SK-N-SH (cell line): ENCODE measurements at regions not wholly inside any gene's neighbourhood (a gene's known extent, or its start where the extent isn't known, plus 50 kb on each side); places are given as distances from the start of the nearest gene placed in this dataset.

Experiments
- CTCF ChIA-PET: fragments of 300-600, 350-600 bp; formaldehyde crosslinking; extraction: SDS; loops from one replicate; lab custom pipeline; 2021; lab: Yijun Ruan, JAX
- POLR2A ChIA-PET: fragments of 350-600 bp; sonication (Branson Sonifier 250); formaldehyde crosslinking; extraction: SDS; loops from one replicate; lab custom pipeline; 2020; ENCODE audit warnings: antibody characterized with exemption, inconsistent platforms; lab: Yijun Ruan, JAX
- DNase-seq: peaks from one replicate; pipeline ENCODE4 v3.0.0; 2012
- H2AFZ ChIP-seq: fragments of 200-600 bp; sonication (generic); 2 replicates; pipeline ENCODE4 v1.8.1; 2016; ENCODE audit warnings: antibody characterized with exemption, mild to moderate bottlenecking, low read depth
- H3F3A ChIP-seq: fragments of 200-600 bp; sonication (generic); replicated peaks from 2 replicates; pipeline ENCODE3; 2016; ENCODE audit warnings: antibody characterized with exemption, mild to moderate bottlenecking; ENCODE audit not compliant: insufficient read depth
- H3K27ac ChIP-seq, 2 experiments: fragments of 200-500 bp in 1 of 2; fragments of 200-600 bp in 1 of 2; sonication (Bioruptor generic) in 1 of 2; sonication (generic), shearing (Covaris generic) in 1 of 2; 2 replicates each; pipeline versions ENCODE4 v1.5.1 to v1.6.1; 2014 to 2016; ENCODE audit warnings: low read depth in 2 of 2, inconsistent platforms in 1 of 2, low read length in 1 of 2, mild to moderate bottlenecking in 1 of 2, mixed read lengths in 1 of 2
- H3K27me3 ChIP-seq: fragments of 200-600 bp; sonication (generic), shearing (Covaris generic); 2 replicates; pipeline ENCODE4 v1.6.1; 2016; ENCODE audit warnings: mixed run types; ENCODE audit not compliant: insufficient read depth
- H3K36me3 ChIP-seq, 2 experiments: fragments of 200-500 bp in 1 of 2; fragments of 200-600 bp in 1 of 2; sonication (Bioruptor generic) in 1 of 2; sonication (generic) in 1 of 2; replicated peaks in 1 of 2; 2 replicates each; pipeline versions ENCODE3 to v1.5.1; 2014 to 2016; ENCODE audit warnings: low read length in 1 of 2, mild to moderate bottlenecking in 1 of 2; ENCODE audit not compliant: insufficient read depth in 2 of 2, control insufficient read depth in 1 of 2
- H3K4me1 ChIP-seq, 2 experiments: fragments of 200-500 bp in 1 of 2; fragments of 200-600 bp in 1 of 2; sonication (Bioruptor generic) in 1 of 2; sonication (generic), shearing (Covaris generic) in 1 of 2; 2 replicates each; pipeline versions ENCODE4 v1.5.1 to v1.6.1; 2014 to 2016; ENCODE audit warnings: low read depth in 1 of 2, low read length in 1 of 2, mixed run types in 1 of 2; ENCODE audit not compliant: insufficient read depth in 2 of 2, control insufficient read depth in 1 of 2
- H3K4me2 ChIP-seq: fragments of 200-600 bp; sonication (generic), shearing (Covaris generic); 2 replicates; pipeline ENCODE4 v1.6.1; 2017; ENCODE audit warnings: mixed run types
- H3K4me3 ChIP-seq, 2 experiments: fragments of 200-500 bp in 1 of 2; fragments of 200-600 bp in 1 of 2; sonication (Bioruptor generic) in 1 of 2; sonication (generic), shearing (Covaris generic) in 1 of 2; 2 replicates each; pipeline versions ENCODE4 v1.5.1 to v1.8.1; 2014 to 2016; ENCODE audit warnings: low read depth in 2 of 2, inconsistent platforms in 1 of 2, low read length in 1 of 2, mild to moderate bottlenecking in 1 of 2, mixed read lengths in 1 of 2, moderate library complexity in 1 of 2
- H3K79me2 ChIP-seq: fragments of 200-600 bp; sonication (generic); 2 replicates; pipeline ENCODE4 v1.8.1; 2017; ENCODE audit warnings: mild to moderate bottlenecking; ENCODE audit not compliant: insufficient read depth
- H3K9ac ChIP-seq: fragments of 200-600 bp; sonication (generic); 2 replicates; pipeline ENCODE4 v1.6.1; 2017; ENCODE audit warnings: mixed run types
- H3K9me2 ChIP-seq: fragments of 200-600 bp; sonication (generic); 2 replicates; pipeline ENCODE4 v1.6.1; 2017; ENCODE audit warnings: mixed run types
- H3K9me3 ChIP-seq: fragments of 200-600 bp; sonication (generic); 2 replicates; pipeline ENCODE4 v1.6.1; 2017; ENCODE audit warnings: mixed run types, mild to moderate bottlenecking, moderate library complexity
- H4K20me1 ChIP-seq: fragments of 200-600 bp; sonication (generic); 2 replicates; pipeline ENCODE4 v1.6.1; 2017; ENCODE audit warnings: mild to moderate bottlenecking, mixed run types; ENCODE audit not compliant: insufficient read depth
- CHD2 ChIP-seq: fragments of 150-350 bp; IDR thresholded peaks from 2 replicates; pipeline ENCODE4 v1.6.1; 2018; ENCODE audit warnings: low read length; ENCODE audit not compliant: partially characterized antibody
- CTCF ChIP-seq: fragments of 200-600 bp; sonication (generic); IDR thresholded peaks from 2 replicates; pipeline ENCODE4 v1.6.1; 2017; ENCODE audit warnings: antibody characterized with exemption, mild to moderate bottlenecking, moderate library complexity
- EZH2phosphoT487 ChIP-seq: fragments of 200-600 bp; sonication (generic); IDR thresholded peaks from 2 replicates; pipeline ENCODE4 v1.6.1; 2017; ENCODE audit warnings: low read depth, mixed run types, mild to moderate bottlenecking, antibody characterized with exemption, moderate library complexity, borderline replicate concordance
- JUND ChIP-seq: IDR thresholded peaks from 2 replicates; pipeline ENCODE4 v1.4.0; 2012
- MAX ChIP-seq: IDR thresholded peaks from 2 replicates; pipeline ENCODE4 v1.4.0; 2012; ENCODE audit warnings: low read depth
- MEF2A ChIP-seq: IDR thresholded peaks from 2 replicates; pipeline ENCODE4 v1.4.0; 2012; ENCODE audit warnings: low read depth, borderline replicate concordance
- NFIC ChIP-seq: IDR thresholded peaks from 2 replicates; pipeline ENCODE4 v1.4.0; 2012; ENCODE audit warnings: borderline replicate concordance
- POLR2AphosphoS5 ChIP-seq: IDR thresholded peaks from 2 replicates; pipeline ENCODE4 v1.6.1; 2012; ENCODE audit warnings: low read depth, low read length
- RCOR1 ChIP-seq: fragments of 150-350 bp; IDR thresholded peaks from 2 replicates; pipeline ENCODE4 v1.6.1; 2017; ENCODE audit warnings: antibody characterized with exemption, low read length
- TAF1 ChIP-seq: IDR thresholded peaks from 2 replicates; pipeline ENCODE4 v1.6.1; 2012; ENCODE audit warnings: low read depth, mild to moderate bottlenecking, low read length, moderate library complexity, borderline replicate concordance
- TCF12 ChIP-seq: IDR thresholded peaks from 2 replicates; pipeline ENCODE4 v1.4.0; 2012
- WGBS: methylation state at CpG from one replicate; pipeline ENCODE4 v1.1.6; 2017; ENCODE audit warnings: low lambda C conversion rate; 5-methylcytosine and 5-hydroxymethylcytosine counted together

GRCh38 chr13:110978390-110978789 is 63.5 kb upstream of the ANKRD10 start:
- no peak for DNase-seq
- ChIA-PET POLR2A (no interaction called here), CTCF (no interaction called here)
- no peak for TF ChIP-seq MAX
- TF ChIP-seq CHD2: no peak
- Histone ChIP-seq H3K27me3 (peaks cover 11% of the 10 kb centered on the region; the same call in 1 of the 2 replicates), H3K4me3 (no peak overlapping the region), H3K4me1 (no peaks in the 10 kb centered on the region; a peak in 1 of 4 replicates), H3K4me2 (no peak overlapping the region), H3K79me2 (no peaks in the 10 kb centered on the region), H3K36me3 (no peaks in the 10 kb centered on the region), H3K9ac (no peak overlapping the region), H4K20me1 (no peaks in the 10 kb centered on the region), H3K9me2 (no peaks in the 10 kb centered on the region), H2AFZ (no peak overlapping the region), H3K27ac (no peak overlapping the region), H3F3A (no peaks in the 10 kb centered on the region), H3K9me3 (no peaks in the 10 kb centered on the region)

DNA sequence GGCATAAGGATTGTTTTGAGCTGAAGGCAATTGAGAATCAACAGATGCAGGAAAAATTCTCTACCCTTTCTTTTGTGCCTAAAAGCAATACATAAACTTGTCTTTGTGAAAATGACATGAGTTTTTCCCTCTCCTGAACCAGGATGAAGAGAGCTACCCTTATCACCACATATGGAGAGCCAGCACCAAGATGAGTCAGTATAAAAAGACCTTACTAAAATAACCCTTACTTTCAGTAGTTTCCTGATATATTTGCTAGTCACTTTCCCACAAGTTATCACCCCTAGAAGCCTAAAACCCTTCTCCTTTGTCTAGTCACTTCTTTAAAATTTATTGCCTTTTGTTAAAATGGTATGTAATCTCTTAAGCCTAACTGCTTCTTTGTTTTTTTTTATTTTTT is 61.9 kb upstream of the ANKRD10 start:
- H4K20me1 ChIP-seq: no peaks in the 10 kb centered on the region
- no peaks in the 10 kb centered on the region for H3K4me1 ChIP-seq
- H3K79me2 ChIP-seq: no peaks in the 10 kb centered on the region
- H3K4me2 ChIP-seq: no peak overlapping the region
- ChIA-PET CTCF (no interaction called here), POLR2A (no interaction called here)
- no peak for DNase-seq
- H3K27ac ChIP-seq: no peak overlapping the region
- no peak overlapping the region for H3K4me3 ChIP-seq
- TF ChIP-seq JUND (no peak), EZH2phosphoT487 (no peak), POLR2AphosphoS5 (no peak), RCOR1 (no peak), TCF12 (no peak), CHD2 (no peak), NFIC (no peak), TAF1 (no peak), MEF2A (no peak)
- H3K9ac ChIP-seq: no peak overlapping the region
- H3K9me3 ChIP-seq: no peaks in the 10 kb centered on the region
- H3F3A ChIP-seq: no peaks in the 10 kb centered on the region
- H3K36me3 ChIP-seq: no peaks in the 10 kb centered on the region
- H2AFZ ChIP-seq: no peak overlapping the region
- no peaks in the 10 kb centered on the region for H3K9me2 ChIP-seq
- peaks cover 11% of the 10 kb centered on the region; the same call in 1 of the 2 replicates for H3K27me3 ChIP-seq

DNA sequence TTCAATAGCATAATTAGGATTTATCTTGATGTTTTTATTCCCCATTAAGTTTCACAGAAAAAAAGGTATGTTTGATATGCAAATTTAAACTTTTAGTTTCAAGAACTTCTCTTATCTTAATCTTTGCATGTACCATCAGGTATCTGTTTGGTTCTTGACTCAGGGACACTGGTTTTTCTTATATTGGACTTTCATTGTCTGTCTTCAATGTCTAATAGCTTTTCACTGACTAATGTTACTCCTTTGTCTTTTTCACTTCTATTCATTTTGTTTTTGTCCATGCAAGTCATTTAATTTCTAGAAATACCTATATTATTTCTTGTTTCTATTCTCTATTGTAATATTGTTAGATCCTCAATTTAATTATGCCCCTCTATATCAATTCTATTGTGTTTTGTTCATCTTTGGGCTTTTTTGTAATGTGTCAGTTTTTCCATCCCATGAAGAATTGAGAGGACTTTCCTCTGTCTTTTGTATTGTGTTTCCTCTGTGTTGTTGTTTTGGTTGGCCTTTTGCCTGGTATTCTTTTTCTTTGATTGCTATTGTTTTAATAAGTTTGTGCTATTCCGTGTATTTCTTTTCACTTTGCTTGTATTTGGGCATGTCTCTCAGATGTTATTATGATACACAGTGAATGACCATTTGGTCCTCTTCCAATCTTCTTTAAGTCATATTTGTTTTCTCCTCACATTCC is 58.3 kb upstream of the ANKRD10 start:
- H3K27me3 ChIP-seq: no peaks in the 10 kb centered on the region; the same call in 1 of the 2 replicates
- ChIA-PET CTCF (interaction anchor here (0.6 kb wide), 1 partner anchor 55 kb away, joined by 3 read pairs; no protein-coding TSS in a partner anchor), POLR2A (no interaction called here)
- no peaks in the 10 kb centered on the region for H3K9me2 ChIP-seq
- H3K27ac ChIP-seq: no peak overlapping the region
- H3K36me3 ChIP-seq: no peaks in the 10 kb centered on the region
- H3K79me2 ChIP-seq: no peaks in the 10 kb centered on the region
- 16% methylated on average over 1 of the region's 1 CpG for WGBS
- no peak for DNase-seq
- no peaks in the 10 kb centered on the region for H3K9me3 ChIP-seq
- no peaks in the 10 kb centered on the region for H3K4me1 ChIP-seq
- TF ChIP-seq CTCF: no peak
- H3K4me2 ChIP-seq: no peak overlapping the region
- H3K4me3 ChIP-seq: no peak overlapping the region
- H3F3A ChIP-seq: no peaks in the 10 kb centered on the region
- H4K20me1 ChIP-seq: no peaks in the 10 kb centered on the region
- no peak overlapping the region for H2AFZ ChIP-seq
- no peak overlapping the region for H3K9ac ChIP-seq
